GM21367 (cell line): ENCODE measurements at regions not wholly inside any gene's neighbourhood (a gene's known extent, or its start where the extent isn't known, plus 50 kb on each side); places are given as distances from the start of the nearest gene placed in this dataset.

ENCODE experiments used
- ATAC-seq: cut with Tn5 transposase; IDR thresholded peaks from one replicate; pipeline ENCODE4 v1.9.1; 2021; ENCODE audit not compliant: unreplicated experiment

- no peak for ATAC-seq
These were observed 958.8 kb downstream of the PCDH18 start for GRCh38 chr4:136573460-136573859.

GRCh38 chr4:136571315-136571714 is 961.0 kb downstream of the PCDH18 start:
- ATAC-seq = no peak

DNA sequence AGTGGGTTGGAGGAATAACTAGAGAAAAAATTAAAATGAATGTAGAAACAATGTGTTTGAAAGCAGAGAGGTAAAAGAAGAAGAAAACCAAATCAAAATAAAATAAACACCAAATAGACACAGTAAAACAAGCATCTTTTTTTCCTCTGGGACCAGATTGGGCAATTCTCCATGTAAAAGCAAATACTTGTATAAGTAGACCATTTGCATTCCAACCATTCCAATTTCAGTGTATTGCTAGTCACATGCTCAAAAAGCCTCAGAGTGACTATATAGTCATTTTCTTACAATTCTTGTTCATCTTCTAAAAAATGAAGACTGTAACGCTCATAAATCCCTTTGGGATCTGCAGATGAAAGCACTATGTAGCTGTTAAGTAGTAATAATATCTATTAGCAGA is 969.5 kb downstream of the PCDH18 start:
- ATAC-seq = no peak

DNA sequence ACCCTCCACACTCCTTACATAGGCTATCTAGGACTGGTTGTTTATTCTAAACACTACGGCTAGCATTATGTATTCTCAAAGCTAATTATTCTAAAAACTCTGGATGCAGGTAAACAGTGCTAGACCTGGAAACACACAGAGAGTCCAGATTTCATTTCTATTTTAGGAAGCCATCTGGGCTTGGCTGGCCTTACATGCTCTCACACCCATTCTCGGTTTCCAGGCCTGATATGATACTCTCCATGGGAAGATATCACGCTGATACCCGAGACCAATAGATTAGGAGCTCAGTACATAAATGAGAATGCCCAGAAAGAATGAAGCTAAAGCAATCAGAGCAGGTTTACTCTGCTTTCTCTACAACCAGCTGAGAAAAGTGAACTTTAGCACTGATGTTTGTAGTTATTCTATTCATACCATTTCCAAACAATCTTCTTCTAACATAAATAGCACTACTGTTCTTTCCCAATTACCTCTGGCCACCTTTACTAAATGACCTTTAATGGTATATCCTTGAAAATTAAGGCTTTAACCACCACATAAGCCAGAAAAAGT is 973.3 kb downstream of the PCDH18 start:
- ATAC-seq = no peak

DNA sequence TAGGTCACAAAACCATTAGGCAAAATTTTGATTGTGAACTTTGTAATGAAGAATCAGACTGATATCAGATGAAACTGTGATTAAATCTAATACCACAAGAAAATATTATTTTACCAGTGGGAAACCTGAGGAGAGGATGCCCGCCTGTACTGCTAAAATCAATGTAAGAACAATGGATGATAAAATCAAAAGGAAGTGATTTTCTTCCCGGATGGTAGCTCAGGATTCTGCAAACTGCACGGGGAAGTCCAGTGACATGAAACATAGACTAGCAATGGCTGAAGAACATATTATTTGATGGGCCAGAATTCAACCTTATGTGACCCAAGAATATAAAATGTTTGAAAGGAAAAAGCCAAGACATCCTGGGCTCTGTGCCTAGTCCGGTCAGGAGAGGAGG is 974.9 kb downstream of the PCDH18 start:
- no peak for ATAC-seq

GRCh38 chr4:136554033-136554432 is 978.3 kb downstream of the PCDH18 start:
- ATAC-seq = no peak

DNA sequence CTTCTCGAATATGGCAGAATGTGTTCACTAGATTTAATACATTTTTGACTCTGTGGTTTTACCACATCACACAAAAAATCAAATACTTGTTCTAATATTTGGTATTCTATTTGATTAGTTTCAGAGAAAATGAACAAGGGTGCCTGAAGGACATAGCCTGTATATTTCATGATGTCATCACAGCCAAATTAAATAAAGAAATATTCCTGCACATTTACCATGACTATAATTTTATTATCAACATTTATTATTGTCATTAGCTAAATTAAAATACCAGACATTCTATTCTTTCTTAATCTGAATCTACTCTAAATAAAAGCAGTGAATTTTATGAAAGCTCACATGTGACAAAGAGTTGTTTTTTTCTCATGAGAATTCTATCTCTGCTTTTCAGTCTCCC is 980.5 kb downstream of the PCDH18 start:
- ATAC-seq = no peak

DNA sequence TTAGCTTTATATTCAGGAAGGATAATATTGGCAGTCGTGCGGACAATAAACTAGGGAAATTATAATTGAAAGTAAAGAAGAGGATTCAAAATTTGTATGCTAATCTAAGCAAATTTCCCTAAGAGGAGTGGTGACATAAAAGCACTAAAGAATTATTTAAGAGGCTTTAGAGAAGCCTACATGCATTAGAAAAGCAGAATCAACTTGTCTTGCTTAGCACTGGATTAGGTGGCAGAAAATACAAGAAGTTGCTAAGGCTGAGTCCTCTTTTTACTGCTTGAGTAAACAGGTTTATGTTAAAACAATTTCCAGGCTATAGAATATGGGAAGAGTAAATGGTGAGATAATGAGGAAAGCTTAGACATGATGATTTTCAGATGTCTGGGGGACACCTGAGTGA is 991.5 kb downstream of the PCDH18 start:
- ATAC-seq = no peak

GRCh38 chr4:136528131-136528530 is 1004.2 kb downstream of the PCDH18 start:
- ATAC-seq = no peak

GRCh38 chr4:136526517-136526916 is 1005.8 kb downstream of the PCDH18 start:
- no peak for ATAC-seq

DNA sequence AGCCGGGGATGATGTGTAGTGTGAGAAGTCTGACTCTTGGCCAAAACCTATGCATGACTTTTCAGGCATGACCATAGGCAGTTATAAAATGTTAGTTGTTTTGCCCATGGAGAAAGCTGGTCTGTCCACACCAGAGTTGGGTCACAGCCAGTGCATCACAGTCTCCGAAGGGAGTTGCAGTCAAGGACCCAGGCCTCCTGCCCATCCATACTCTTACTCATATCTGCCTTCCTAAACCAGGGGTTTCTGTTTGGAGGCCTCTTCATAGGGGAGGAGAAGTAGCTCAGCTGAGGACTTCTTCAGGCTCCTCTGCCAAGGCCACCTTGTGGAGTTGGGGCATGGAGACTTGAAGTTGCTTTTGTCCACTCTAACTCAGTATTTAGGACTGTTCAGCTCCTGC is 1008.3 kb downstream of the PCDH18 start:
- ATAC-seq = no peak

DNA sequence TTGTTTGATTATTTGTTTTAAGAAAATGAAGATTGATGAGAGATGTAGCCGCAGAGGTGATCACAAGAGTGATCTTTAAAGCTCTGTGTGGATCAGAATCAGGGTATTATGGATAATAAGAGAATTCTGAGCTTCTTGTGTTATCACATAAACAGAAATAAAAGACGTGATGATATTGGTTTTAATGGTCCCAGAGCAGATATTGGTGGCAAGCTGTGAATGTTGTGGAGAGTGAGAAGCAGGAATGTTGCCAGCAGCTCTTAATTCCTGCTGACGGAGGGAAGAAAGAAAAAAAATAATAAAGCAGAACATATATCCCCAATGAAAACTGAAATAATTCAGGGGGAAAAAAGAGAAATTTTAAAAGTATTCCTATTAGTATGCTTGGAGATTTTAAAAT is 1015.9 kb downstream of the PCDH18 start:
- ATAC-seq = no peak

DNA sequence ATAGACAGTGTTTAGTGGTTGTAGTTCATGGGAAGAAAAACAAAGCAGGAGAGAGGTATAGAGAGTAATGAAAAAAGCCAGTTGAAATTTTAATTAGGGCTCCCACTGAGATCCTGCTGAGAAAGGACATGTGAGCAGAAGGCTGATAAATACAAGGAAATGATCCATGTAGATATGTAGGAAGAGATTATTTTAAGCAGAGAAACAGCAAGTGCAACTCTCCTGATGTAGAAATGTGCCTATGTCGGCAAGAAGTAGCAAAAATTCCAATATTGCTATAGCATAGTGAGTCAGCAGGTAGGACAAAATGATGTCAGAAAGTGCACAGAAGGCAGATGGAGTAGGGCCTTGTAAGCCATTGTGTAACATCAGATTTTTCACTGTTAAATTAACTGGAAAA is 1027.3 kb downstream of the PCDH18 start:
- no peak for ATAC-seq

DNA sequence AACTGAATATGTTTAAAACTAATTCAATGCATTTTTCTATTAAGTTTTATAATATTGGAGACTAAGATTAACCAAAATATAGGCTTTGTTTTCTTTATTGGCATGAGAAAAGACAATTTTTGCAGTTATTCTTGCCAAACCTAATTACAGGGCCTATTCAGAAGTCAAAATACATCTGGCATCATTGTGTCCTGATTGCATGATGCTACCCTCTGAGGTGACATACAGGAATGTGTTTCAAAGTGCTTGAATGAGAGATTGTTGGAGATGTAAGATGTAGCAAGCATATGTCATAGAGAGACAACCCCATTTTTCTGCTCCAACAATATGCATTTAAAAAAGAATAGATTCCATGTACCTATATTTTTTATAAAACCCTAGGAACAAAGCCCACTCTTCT is 1036.4 kb downstream of the PCDH18 start:
- ATAC-seq = no peak

- ATAC-seq = no peak
These were observed 1037.2 kb downstream of the PCDH18 start for GRCh38 chr4:136495076-136495475.

GRCh38 chr4:136489101-136489500 is 1043.2 kb downstream of the PCDH18 start:
- no peak for ATAC-seq

- no peak for ATAC-seq
These were observed 1047.3 kb downstream of the PCDH18 start for GRCh38 chr4:136484996-136485395.

DNA sequence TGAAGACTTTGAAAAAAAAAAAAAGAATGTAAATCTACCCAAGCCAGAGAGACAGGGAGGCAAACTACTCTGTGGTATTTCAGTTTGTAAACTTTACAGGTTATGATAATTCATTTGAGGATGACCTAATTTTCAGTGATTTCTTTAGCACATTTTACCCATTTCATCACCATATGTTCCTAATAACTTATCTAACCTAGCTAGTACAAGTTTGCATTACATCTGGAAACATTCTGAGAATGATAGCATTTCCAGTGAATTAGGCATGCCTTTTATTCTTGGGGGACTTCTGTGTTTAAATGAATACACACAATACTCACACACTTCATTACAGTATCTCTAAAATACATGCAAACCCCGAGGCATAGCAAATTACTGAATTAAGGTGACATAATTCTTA is 1055.5 kb downstream of the PCDH18 start:
- ATAC-seq = no peak

- no peak for ATAC-seq
These were observed 1061.2 kb downstream of the PCDH18 start for GRCh38 chr4:136471051-136471450.

DNA sequence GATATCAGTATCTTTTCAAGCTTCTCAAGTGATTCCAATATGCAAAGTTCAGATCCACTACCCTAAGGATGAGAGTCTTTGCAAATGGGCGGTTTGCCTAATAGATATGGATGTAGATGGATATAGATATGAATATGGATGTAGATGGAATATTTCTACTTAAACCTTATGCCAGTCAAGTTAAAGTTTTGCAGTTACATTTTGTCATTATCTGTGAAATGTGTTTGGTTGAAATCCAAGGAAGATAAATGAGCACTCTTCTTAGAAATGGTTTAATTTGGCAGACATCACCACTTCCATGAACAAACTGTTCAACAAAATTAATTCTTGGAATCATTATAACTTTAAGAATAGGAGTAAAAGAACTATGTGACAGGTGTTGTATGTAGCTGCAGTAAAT is 1066.6 kb downstream of the PCDH18 start:
- no peak for ATAC-seq

DNA sequence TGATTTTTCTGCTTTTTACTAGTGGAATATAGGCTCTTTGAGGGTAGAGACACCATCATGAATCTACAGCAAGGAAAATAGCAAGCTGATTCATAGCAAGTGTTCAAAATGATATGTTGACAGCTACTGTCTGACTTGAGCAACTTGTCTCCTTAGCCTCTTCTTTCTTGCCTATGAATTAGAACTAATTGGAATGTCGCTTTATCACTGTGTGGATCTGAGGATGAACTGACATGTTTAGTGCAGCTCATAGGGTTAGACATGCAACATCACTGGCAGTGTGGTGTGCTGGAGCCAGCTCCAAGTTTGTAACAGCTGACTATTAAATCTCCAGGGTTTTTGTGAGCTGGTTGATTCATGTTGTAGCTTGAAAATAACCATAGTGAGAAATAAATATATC is 1068.4 kb downstream of the PCDH18 start:
- no peak for ATAC-seq

GRCh38 chr4:136461533-136461932 is 1070.8 kb downstream of the PCDH18 start:
- no peak for ATAC-seq

GRCh38 chr4:136458326-136458725 is 1074.0 kb downstream of the PCDH18 start:
- no peak for ATAC-seq

- ATAC-seq = no peak
These were observed 1074.7 kb downstream of the PCDH18 start for GRCh38 chr4:136457577-136457976.
